ENCODE measurements at regions not wholly inside any gene's neighbourhood (a gene's known extent, or its start where the extent isn't known, plus 50 kb on each side); places are given as distances from the start of the nearest gene placed in this dataset.

DNA sequence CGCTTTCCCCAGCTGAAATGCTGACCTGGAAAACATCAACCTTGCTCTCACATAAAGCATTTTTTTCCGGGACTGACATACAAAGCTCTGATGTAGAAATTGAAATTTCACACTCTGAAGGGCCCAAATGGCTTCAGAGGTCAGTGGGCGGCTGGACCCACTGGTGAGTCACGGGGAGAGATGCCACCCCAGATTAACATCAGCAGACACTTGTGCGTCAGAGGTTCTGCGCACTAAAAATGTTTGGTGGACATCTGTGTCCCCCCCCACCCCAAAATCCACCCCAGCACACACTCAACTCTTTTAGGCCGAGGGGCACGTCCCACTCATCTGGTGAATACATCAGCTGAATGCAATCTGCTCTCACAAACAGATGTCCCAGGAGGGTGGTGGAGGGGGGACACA, 208.9 kb downstream of the ASB1 start:
- TF ChIP-seq EZH2 (optimal IDR thresholded peaks at IDR 0.05; ENCODE audit: low read depth, low read length), result no peak
- TF ChIP-seq, protein P1, sequence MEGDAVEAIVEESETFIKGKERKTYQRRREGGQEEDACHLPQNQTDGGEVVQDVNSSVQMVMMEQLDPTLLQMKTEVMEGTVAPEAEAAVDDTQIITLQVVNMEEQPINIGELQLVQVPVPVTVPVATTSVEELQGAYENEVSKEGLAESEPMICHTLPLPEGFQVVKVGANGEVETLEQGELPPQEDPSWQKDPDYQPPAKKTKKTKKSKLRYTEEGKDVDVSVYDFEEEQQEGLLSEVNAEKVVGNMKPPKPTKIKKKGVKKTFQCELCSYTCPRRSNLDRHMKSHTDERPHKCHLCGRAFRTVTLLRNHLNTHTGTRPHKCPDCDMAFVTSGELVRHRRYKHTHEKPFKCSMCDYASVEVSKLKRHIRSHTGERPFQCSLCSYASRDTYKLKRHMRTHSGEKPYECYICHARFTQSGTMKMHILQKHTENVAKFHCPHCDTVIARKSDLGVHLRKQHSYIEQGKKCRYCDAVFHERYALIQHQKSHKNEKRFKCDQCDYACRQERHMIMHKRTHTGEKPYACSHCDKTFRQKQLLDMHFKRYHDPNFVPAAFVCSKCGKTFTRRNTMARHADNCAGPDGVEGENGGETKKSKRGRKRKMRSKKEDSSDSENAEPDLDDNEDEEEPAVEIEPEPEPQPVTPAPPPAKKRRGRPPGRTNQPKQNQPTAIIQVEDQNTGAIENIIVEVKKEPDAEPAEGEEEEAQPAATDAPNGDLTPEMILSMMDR (IDR thresholded peaks at IDR 0.05; ENCODE audit: low read length), result no peak
